CD4-positive, alpha-beta T cell treated with Interleukin-6 at 100 ng/mL for 8 hours (primary cell): ENCODE measurements at regions not wholly inside any gene's neighbourhood (a gene's known extent, or its start where the extent isn't known, plus 50 kb on each side); places are given as distances from the start of the nearest gene placed in this dataset.

ENCODE experiments used
- DNase-seq: peaks from one replicate; pipeline ENCODE4 v3.0.0-alpha.2; 2020; ENCODE audit warnings: mixed read lengths, low spot score

DNA sequence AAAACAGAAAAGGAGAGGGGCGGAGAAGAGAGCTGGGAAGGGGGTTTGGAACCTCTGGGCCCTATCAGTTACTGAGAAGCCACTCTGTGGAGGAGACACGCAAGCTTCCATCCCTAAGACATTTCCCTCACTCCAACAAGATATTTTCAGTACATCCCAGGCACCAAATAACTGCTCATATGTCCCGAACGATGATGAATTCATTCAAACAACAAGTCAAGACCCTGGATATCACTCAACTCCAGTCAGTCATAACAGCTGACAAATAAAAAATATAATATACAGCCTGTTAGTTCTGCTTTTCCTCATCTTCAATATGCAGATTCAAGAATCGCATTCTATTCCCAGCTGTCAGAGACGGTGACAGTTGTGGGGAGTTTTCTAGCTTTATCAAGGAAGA, 104.0 kb upstream of the ZFHX3 start:
- DNase-seq: no peak

DNA sequence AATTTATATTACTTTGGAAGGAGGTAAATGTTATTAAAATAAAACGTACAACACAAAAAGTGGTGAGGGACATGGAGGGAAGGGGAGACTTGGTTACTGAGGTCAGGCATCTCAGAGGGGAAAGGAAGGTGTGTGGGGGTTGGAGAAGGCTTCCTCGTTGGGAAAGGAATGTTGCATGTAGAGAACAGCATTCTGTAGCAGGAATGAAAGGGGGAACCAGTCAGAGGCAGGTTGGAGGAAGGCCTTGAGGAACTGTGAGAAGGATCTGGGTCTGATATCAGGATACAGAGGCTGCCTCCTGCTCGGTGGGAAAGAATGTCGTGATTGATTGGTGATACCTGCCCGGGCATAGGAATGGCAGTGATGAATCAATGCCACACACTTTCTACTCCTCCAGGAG, 103.3 kb upstream of the ZFHX3 start:
- no peak for DNase-seq

DNA sequence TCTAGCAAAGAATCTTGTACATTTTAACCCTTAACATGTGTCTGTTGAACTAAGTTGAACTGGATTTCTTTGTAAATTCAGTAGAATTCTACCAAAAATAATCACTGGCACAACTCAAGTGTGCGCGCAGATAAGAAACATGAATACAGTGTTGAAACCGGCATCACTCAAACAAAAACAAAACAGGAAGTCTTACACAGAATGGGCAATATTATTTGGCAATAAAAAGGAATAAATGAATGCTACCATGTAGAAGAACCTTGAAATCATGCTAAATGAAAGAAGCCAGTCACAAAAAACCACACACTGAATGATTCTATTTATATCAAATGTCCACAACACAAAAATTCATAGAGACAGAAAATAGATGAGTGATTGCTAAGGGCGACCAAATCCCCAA, 102.9 kb upstream of the ZFHX3 start:
- DNase-seq: no peak

DNA sequence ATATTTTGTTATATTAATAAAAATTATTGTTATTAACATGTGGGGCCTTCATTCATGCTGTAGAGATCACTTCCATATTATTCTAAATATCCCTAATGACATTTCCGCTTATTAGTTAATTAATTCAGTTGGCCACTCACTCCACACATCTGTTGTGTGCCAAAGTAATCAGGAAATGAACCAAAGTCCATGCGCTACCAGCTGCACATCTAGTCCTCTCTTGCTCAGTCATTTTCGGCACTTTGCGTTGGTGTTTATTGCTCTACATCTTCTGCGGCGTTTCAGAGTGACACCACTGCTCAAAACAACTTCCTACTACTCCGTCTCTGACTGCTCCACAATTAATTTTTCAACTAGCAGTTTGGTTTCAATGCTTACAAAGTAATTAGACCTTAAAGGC, 101.4 kb upstream of the ZFHX3 start:
- DNase-seq: no peak

DNA sequence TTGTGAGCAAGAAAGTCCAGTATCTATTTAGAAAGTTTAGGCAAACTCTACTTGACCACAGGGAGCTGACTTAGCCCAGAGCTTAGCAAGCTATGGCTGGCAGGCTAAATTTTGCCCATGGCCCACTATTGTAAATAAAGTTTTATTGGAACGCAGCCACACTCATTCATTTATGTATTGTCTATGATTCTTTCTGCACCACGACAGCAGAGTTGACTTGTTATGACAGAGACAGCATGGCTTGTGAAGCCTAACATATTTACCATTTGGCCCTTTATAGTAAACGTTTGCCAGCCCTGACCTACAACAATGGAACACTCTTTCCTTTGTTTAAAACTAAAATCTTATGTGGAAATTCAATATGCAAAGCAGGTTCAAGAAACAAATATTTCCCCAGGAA, 100.0 kb upstream of the ZFHX3 start:
- no peak for DNase-seq

DNA sequence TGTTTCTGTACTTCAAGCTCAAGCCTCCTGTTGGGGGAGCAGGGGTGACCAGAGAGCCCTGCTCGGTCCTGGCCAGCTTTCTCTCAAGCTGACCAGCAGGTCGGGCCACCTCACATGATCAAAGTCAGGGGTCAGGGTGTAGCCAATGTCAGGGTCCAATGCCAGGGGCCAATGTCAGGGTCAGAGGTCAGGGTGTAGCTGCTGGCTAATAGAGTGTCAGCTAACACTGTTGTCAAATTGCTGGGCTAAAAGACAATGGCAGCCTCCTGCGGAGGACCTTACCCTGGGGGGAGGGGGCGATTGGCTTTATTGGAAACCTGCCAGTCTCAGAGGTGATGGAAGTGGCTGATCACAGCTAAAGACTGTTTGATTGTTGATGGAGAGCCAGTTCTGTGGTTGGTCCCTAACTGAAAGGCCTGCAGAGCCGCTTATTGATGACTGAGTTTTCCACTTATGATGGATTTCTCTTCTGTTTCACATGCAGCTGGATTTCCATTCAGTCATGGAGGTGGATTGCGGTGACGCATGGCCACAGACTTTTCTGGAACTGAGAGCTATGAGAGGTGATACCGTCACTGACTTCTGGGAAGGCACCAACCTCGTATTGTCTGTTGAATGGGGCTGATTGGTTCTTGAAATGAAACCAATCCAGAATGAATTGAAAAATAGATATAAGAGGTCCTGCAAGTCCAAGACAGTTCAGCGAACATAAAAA, 97.4 kb upstream of the ZFHX3 start:
- no peak for DNase-seq

DNA sequence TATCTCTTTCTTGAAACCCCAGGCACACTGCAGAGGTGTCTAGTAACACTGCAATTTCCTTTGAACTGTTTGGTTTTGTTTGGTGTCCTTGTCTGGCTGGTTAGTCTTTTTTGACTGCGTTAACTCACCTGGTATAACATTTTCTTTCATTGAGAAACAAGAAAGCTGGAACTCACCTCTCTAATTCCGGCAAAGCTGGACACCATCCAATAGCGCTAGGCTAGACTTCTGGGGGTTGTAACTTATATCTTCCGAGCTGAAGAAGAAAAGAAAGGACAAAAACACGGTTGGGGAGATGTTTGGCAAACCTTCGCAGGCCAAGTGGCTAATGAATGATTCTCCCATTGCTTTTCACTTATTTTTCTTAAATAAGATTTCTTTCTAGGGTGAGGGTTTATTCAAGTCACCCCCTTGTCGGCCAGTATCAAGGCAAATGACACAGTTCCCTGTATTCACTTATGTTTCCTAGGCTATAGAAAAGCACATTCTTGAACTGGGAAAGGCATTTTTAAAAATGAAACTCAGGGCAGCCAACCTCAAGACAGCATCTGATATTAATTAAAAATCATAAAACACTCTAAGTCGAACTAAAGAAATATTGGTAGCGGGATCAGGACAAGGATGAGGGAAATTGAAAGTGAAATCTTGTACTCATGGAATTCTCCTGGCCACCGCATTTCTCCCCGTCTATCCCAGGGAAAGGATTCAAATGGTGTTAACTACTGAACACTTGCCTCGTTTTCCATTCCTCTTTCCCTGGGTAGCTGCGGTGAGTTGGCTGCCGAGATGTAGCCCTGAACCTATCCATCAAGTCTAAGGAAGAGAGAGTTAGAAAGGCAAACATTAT, 95.9 kb upstream of the ZFHX3 start:
- no peak for DNase-seq

DNA sequence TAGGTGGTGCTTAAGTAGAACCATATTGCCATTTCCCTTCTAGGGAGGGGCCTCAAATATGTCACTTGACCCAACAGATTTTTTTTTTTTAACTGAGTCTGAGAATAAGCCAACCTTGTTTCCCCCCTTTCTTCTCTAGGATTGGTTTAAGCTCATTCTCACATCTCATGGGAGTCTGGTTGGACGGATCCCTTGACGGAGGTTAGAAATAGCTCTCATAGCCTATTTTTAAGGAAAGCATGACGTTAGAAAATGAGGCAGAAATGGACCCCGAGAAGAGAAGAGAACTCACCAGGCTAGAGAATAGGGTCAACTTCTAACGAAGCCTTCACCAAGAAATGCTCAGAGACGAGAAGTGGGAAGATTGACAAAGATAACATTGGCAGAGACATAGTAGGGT, 95.1 kb upstream of the ZFHX3 start:
- DNase-seq: no peak

DNA sequence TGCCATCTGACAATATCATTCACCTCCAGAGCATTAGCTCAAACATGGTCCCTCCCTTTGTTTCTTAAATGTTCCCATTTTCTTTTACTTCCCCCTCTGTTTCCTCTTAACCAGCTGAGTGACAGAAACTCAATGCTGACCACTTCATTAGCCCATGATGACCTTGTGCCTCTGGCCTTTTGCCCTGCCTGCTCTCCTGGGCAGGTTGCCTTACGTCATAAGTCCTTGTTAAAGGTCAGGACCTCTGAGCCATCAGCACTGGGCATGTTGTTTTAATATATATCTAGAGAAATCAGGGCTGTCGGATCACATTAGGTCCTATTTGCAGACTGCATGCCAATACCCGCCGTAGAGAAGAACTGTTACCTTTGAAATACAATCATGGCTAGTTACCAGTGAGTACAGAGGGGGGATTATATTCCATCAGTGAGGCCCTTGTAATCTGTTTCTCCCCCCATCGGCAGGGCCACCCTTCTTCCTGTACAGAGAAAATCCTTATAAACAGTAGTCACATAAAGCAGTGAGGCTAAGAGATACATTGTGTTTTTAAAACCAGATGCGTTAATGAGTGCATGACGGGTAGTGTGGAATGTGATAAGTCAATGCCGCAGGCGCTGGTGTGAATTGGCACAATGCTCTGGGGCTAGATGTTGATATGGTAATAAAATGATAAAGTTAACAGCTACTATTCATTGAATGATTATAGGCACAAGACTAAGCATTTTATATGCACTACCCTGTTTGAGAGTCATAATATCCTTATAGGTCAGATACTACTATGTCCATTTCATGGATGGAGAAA, 94.3 kb upstream of the ZFHX3 start:
- DNase-seq: no peak

DNA sequence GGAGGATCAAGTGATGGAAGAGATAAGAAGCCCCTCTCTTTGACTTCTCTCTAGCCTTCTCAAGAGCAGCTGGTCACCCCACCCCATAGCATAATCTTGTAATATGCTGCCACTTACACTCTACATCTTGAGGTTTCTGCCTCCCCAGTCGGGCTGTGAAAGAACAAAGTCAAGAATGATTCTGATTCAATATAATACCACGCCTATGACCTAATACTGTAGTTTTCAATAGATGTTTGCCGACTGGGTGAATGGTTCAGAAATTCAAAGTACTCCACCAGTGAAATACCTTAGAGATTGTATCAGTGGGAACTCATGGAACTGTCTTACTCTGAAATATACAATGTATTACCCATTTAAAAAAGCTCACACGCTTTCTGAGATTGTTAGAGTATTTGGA, 93.0 kb upstream of the ZFHX3 start:
- no peak for DNase-seq

DNA sequence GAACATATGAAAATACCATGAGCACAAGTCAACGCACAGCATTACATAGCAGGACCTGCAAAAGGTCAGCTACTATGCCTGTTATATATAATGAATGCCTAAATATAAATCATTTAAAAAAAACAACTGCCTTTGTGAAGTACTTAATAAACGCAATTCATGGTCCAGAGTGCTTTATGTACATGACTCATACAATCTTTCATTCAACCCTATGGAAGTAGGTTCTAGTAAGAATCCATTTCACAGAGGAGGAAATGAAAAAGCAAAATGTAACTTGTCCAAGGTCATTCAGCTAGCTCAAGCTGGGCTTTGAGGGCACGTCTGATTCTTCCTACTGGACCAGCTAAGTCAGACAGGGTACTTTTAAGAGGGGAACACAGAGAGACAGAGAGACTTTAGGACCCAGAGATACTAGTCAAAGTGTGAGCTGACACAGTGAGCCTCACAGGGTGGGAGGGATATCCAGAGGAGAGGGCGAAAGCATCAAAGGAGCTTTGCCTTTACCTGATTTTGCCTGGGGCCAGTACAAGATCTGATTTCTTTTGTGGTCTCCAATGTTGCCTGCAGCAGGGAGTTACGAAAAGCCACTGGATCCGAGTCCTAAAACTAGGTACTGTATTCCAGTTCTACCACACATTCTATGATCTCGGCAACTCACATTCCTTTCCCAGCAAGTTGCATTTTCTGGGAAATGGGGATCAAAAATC, 83.4 kb upstream of the ZFHX3 start:
- DNase-seq: no peak

DNA sequence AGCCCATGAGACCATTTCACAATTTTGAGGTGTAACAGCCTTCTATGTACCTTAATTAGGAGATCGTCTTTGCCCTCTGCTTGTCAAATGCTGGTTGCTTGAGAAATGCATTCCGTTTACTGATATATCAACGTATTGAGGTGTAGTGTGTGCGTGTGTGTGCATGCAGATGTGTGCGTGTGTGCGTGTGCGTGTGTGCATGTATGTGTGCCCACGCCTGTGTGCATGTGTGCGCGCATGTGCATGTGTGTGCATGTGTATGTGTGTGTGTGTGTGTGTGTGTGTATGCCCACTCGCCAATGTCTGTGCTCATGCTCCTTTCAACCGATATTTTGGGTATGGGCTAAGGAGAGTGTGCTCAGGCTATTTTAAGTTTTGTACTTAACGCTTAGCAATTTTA, 81.5 kb upstream of the ZFHX3 start:
- DNase-seq: no peak

DNA sequence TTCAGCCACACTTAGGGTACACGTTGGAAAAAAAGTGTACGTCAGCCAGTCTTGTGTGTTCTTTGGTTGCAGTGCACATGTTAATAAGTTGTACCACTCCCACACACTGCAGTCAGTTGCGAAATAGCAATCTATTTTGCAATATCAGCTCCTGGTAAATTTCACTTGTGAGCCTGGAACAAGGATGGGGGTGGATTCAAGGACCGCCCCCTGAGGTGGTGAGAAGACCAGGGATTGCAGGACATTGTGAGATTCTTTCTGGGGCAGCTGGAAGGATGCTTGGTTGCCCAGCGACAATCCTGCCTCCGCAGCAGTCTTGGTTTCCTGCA, 78.6 kb upstream of the ZFHX3 start:
- no peak for DNase-seq

DNA sequence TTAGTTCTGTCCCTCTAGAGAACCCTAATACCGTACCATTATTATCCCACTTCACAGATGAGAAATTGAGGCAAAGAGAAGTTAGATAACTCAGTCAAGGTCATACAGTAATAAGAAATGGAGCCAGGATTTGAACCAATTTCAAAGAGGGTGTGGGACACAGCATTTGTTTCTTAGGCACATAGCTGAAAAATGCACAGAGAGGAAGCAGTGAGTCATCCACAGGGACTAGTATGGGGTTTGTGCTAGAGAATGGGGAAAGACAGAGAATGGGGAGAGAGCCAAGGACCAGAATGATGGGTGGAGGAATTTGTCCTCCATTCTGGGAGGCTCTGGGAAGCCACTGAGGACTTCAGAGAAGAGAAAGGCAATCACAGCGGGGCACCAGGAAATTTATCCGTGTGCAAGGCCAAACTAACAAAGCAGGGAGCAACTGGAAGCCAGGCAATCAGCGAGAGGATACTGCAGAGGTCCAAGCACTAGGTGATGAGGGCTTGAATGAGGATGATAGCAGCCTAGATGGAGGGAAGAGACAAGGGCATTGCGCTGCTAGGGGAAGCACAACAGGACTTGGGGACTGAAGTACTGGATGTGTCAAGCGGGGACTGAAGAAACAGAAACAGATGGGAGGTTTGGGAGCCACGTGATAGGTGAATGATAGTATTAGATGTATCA, 78.1 kb upstream of the ZFHX3 start:
- DNase-seq: no peak

DNA sequence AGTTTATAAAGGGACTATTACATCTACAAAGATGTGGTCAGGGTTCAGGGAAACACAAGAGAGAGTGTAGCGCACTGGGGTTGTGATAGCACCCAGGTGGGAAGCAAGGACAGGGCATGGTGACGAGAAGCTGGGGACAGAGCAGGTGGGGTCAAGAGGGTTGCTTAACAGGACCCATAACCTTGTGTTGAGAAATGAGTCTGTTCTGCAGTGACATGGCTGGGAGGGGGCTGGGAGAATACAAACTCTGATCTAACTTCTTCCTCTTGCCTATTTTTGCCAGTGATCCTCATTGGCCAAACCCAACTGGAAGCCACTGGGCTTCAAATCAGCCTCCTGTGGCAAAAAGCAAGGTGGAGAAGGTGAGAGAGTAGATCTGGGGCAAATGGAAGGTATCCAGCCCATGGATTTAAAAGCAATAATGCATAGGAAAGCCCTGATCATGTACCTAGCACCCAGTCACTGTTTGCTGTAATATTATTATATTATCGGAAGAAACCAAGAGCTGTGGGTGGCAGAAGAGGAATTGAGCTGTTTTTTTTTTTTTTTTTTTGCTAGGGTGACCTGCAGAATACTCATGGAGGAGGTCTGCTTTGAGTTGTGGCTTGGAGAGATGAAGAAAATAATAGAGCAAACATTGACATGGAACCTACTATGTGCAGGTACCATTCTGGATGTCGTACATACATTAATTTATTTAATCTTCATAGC, 76.9 kb upstream of the ZFHX3 start:
- no peak for DNase-seq

DNA sequence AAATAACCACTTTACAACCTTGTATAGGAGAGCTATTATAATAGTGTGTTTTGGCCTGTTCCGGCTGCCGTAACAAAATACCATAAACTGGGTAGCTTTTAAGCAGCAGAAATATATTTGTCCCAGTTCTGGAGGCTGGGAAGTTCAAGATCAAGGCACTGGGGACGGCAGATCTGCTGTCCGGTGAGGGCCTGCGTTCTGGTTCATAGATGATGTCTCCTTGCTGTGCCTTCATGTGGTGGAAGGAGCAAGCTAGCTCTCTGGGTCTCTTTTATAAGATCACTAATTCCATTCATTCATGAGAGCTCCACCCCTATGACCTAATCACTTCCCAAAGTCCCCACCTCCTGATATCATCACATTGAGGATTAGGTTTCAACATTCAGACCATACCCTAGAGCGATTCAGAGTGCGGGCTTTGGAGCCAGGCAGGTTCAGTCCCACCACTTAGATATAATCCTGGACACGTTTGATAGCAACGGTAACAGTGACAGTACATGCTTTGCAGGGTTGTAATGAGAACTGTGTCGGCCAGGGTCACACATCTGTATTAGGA, 76.2 kb upstream of the ZFHX3 start:
- no peak for DNase-seq

DNA sequence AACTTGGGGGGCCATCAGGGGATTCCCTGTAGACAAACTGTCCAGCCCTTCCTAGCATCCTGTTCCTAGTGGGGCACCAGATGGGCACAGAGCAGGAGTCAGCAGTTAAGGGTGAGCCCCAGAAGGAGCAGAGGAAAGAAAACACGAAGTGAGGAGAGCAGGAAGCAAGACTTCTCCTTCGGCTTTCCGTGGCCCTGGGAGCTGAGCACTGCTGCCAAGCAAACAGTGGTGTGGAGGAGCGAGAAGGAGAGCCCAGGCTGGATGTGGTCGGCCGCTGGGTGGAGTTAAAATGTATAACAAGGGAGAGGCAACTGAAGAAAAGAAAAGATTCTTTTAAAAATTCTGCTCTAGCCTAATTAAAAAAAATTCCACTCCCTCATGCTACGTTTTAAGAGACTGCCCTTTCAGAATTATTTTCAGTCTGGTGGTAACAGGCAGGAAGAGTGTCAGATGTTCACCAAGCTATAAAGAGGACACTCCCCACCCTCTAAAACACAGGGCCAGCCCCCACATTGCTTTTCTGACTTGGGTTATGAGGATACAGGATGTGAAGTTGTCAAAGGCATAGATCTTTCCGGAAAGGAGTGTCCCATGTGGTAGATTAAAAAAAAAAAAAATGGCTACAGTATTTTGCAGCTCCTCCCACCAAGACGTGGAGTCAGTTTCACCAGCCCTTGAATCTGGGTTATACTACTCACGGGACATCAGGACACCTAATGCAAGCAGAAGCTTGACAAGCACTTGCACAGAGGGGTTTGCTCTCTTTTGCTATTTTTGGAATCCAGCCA, 74.9 kb upstream of the ZFHX3 start:
- DNase-seq: peak; percentile 21

DNA sequence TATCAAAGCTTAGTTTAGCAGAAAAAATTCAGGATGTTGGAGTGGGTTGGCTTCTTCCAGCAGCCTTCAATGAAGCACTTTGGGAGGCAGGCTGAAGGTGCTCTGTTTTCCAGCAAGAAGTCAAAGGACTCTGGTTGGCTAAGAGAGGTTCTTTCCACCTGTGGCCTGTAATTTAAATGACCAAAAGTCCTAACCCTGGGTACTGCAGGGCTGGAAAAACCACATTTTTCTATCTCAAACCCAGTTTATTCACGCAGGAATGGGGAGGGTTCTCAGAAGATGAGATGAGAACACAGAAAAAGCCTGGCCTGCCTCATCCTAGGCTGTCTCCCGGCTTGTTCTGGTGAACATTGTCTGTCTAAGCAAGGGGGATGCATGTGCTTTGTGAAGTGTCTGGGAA, 68.6 kb upstream of the ZFHX3 start:
- DNase-seq: no peak

DNA sequence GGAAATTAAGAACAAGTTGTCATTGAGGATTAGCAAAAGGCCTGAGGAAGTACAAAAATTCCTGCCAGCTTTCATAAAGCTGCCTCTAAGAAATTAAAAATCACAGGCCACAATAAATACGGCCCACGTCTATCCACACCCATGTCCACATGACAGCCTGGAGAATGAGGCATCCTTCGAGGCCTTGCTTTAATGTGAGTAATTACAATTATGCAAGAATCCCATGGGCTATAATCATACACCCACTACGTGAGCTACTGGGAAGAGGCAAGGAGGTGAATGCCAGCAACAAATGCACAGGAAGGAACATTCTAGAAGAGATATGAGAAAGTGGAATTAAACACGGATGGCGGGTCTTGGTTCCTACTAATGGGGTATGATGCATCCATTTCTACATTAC, 65.4 kb upstream of the ZFHX3 start:
- DNase-seq: no peak
